Nephron progenitor cell (in vitro differentiated cells): ENCODE measurements at regions not wholly inside any gene's neighbourhood (a gene's known extent, or its start where the extent isn't known, plus 50 kb on each side); places are given as distances from the start of the nearest gene placed in this dataset.
"Not testable (repeated sequence)": the region's sequence is repeated elsewhere in the genome, so short reads cannot be mapped to it uniquely, and the experiment has no call there.

Experiments
- DNase-seq: peaks from one replicate; pipeline ENCODE4 v3.0.0; 2021
- H3K27ac Mint-ChIP-seq: 2 replicates; pipeline ENCODE4 v1.8.0; 2021; ENCODE audit warnings: mild to moderate bottlenecking, moderate library complexity, mixed read lengths
- H3K27me3 Mint-ChIP-seq: 2 replicates; pipeline ENCODE4 v1.8.0; 2021; ENCODE audit warnings: mild to moderate bottlenecking, low read depth, mixed read lengths; ENCODE audit not compliant: poor library complexity
- H3K36me3 Mint-ChIP-seq: 2 replicates; pipeline ENCODE4 v1.8.0; 2021; ENCODE audit warnings: low read depth, mixed read lengths
- H3K4me1 Mint-ChIP-seq: 2 replicates; pipeline ENCODE4 v1.8.0; 2021; ENCODE audit warnings: mixed read lengths
- H3K4me3 Mint-ChIP-seq: 2 replicates; pipeline ENCODE4 v1.8.0; 2021; ENCODE audit warnings: mild to moderate bottlenecking, moderate library complexity, mixed read lengths
- H3K9me3 Mint-ChIP-seq: 2 replicates; pipeline ENCODE4 v1.8.0; 2021; ENCODE audit warnings: mild to moderate bottlenecking, moderate library complexity, mixed read lengths
- CTCF ChIP-seq: fragments of 200-600 bp; sonication (generic); IDR thresholded peaks from 2 replicates; pipeline ENCODE4 v1.5.0; 2021; ENCODE audit warnings: antibody characterized with exemption

GRCh38 chr16:64084706-64085105 is 1037.2 kb downstream of the CDH11 start:
- H3K4me3 Mint-ChIP-seq, result no peak overlapping the region
- peaks cover 4% of the 10 kb centered on the region for H3K27me3 Mint-ChIP-seq
- TF ChIP-seq CTCF, result no peak
- H3K9me3 Mint-ChIP-seq, result no peaks in the 10 kb centered on the region
- peaks cover 5% of the 10 kb centered on the region for H3K4me1 Mint-ChIP-seq
- no peak overlapping the region for H3K27ac Mint-ChIP-seq
- no peaks in the 10 kb centered on the region for H3K36me3 Mint-ChIP-seq
- no peak for DNase-seq

- DNase-seq, result no peak
- Mint-ChIP-seq H3K27me3 (peaks cover 4% of the 10 kb centered on the region), H3K27ac (no peak overlapping the region), H3K4me1 (no peaks in the 10 kb centered on the region), H3K4me3 (no peak overlapping the region), H3K9me3 (no peaks in the 10 kb centered on the region), H3K36me3 (no peaks in the 10 kb centered on the region)
- no peak for TF ChIP-seq CTCF
These were observed 1038.3 kb downstream of the CDH11 start for GRCh38 chr16:64083428-64084129.

DNA sequence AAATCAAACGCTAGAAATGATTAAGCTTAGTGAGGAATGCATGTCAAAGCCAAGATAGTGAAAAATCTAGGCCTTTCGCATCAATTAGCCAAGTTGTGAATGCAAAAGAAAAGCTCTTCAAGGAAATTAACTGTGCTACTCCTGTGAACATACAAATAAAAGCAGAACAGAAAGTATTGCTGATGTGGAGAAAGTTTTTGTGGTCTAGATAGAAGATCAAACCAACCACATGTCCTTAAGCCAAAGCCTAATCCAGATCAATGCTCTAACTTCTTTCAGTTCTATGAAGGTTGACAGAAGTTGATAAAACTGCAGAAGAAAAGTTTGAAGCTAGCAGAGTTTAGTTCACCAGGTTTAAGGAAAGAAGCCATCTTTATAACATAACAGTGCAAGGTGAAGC is 1044.6 kb downstream of the CDH11 start:
- DNase-seq, result no peak
- Mint-ChIP-seq H3K4me1 (no peaks in the 10 kb centered on the region), H3K4me3 (no peak overlapping the region), H3K9me3 (peaks cover 3% of the 10 kb centered on the region), H3K36me3 (no peaks in the 10 kb centered on the region), H3K27me3 (no peaks in the 10 kb centered on the region), H3K27ac (no peak overlapping the region)
- TF ChIP-seq CTCF, result no peak

GRCh38 chr16:64074706-64075105 is 1047.2 kb downstream of the CDH11 start:
- TF ChIP-seq CTCF, result no peak
- Mint-ChIP-seq H3K4me3 (no peak overlapping the region), H3K27ac (no peak overlapping the region), H3K27me3 (no peaks in the 10 kb centered on the region), H3K9me3 (peaks cover 19% of the 10 kb centered on the region), H3K4me1 (no peaks in the 10 kb centered on the region), H3K36me3 (no peaks in the 10 kb centered on the region)
- DNase-seq, result no peak

DNA sequence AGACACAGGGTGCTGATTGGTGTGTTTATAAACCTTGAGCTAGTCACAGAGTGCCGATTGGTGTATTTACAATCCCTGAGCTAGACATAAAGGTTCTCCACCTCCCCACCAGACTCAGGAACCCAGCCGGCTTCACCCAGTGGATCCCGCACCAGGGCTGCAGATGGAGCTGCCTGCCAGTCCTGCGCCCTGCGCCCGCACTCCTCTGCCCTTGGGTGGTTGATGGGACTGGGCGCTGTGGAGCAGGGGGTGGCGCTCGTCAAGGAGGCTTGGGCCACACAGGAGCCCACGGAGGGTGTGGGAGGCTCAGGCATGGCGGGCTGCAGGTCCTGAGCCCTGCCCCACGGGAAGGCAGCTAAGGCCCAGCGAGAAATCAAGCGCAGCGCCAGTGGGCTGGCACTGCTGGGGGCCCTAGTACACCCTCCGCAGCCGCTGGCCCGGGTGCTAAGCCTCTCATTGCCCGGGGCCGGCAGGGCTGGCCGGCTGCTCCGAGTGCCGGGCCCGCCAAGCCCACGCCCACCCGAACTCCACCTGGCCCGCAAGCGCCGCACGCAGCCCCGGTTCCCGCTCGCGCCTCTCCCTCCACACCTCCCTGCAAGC is 1049.6 kb downstream of the CDH11 start:
- H3K27me3 Mint-ChIP-seq, H3K27ac Mint-ChIP-seq, DNase-seq, H3K36me3 Mint-ChIP-seq, H3K4me3 Mint-ChIP-seq, H3K4me1 Mint-ChIP-seq: not testable (repeated sequence)
- H3K9me3 Mint-ChIP-seq, result peaks cover 26% of the 10 kb centered on the region

DNA sequence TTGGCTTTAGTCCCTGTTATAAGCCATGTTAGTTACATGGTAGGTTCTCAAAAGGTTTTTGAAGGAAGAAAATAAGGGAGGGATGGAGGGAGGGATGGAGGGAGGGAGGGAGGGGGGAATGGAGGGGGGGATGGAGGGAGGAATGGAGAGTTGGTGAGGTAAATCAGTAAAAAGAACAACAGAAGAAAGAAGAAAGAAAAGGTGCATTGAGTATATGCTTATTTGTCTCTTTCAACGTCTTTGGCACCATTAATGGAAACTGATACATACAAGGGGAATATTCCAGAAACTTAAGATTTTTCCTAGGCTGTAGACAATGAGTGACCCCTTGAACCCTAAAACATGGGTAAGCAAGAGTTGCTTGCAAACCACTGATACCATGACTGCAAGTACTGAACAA is 1056.3 kb downstream of the CDH11 start:
- Mint-ChIP-seq H3K4me1 (peaks cover 18% of the 10 kb centered on the region), H3K9me3 (peaks cover 14% of the 10 kb centered on the region), H3K27me3 (no peaks in the 10 kb centered on the region), H3K4me3 (no peak overlapping the region), H3K27ac (no peak overlapping the region), H3K36me3 (no peaks in the 10 kb centered on the region)
- no peak for DNase-seq
- TF ChIP-seq CTCF, result no peak
